Body of pancreas (tissue), 4 donors: ENCODE measurements at regions not wholly inside any gene's neighbourhood (a gene's known extent, or its start where the extent isn't known, plus 50 kb on each side); places are given as distances from the start of the nearest gene placed in this dataset.

Experiments
- ATAC-seq: fragments of 150-250 bp; one replicate; pipeline ENCODE4 v1.9.1; 2016
- DNase-seq, 4 donors: peaks; one replicate each; pipeline ENCODE4 v3.0.0-alpha.2; 2019
- H3K27ac ChIP-seq, 4 donors: fragments of 200-600 bp; sonication (generic); 1 replicate in 3 of 4; 2 replicates in 1 of 4; pipeline versions ENCODE4 v1.5.1 to v1.6.1; 2016 to 2019; ENCODE audit warnings: mild to moderate bottlenecking in 1 of 4, mixed read lengths in 1 of 4, moderate library complexity in 1 of 4
- H3K27me3 ChIP-seq, 2 donors: fragments of 200-600 bp; sonication (generic); one replicate each; pipeline ENCODE4 v1.6.0; 2016; ENCODE audit warnings: mild to moderate bottlenecking in 1 of 2
- H3K36me3 ChIP-seq, 2 donors: fragments of 200-600 bp; sonication (generic); replicated peaks in 1 of 2; 2 replicates each; pipeline ENCODE4 v1.5.1; 2016; ENCODE audit warnings: low read depth in 2 of 2; ENCODE audit not compliant: insufficient read depth in 1 of 2
- H3K4me1 ChIP-seq: fragments of 200-600 bp; sonication (generic); one replicate; pipeline ENCODE4 v1.6.0; 2016
- H3K4me3 ChIP-seq, 2 donors: fragments of 200-600 bp; sonication (generic); 1 replicate in 1 of 2; 2 replicates in 1 of 2; pipeline ENCODE4 v1.5.1; 2016 to 2019
- H3K9me3 ChIP-seq, 3 donors: fragments of 200-600 bp; sonication (generic); 1 replicate in 2 of 3; 2 replicates in 1 of 3; pipeline ENCODE4 v1.5.1; 2016
- POLR2A ChIP-seq, 3 donors: fragments of 450-650 bp; IDR thresholded peaks; one replicate each; pipeline ENCODE4 v1.6.1; 2016; ENCODE audit warnings: antibody characterized with exemption in 3 of 3, mild to moderate bottlenecking in 2 of 3
- WGBS, 2 donors: methylation state at CpG; one replicate each; pipeline ENCODE4 v1.1.5; 2017; 5-methylcytosine and 5-hydroxymethylcytosine counted together
- intact Hi-C: fragments of 100-400 bp; cut with DNase I; formaldehyde crosslinking; loops from one replicate; pipeline ENCODE4 v1.15.1; 2023
- TF ChIP-seq, protein P1 (sequence below), 7 experiments: fragments of 450-650 bp in 4 of 7; fragments of 200-600 bp in 3 of 7; sonication (generic) in 3 of 7; IDR thresholded peaks; one replicate each; pipeline ENCODE4 v1.5.1; 2016 to 2019; ENCODE audit warnings: antibody characterized with exemption in 7 of 7

DNA sequence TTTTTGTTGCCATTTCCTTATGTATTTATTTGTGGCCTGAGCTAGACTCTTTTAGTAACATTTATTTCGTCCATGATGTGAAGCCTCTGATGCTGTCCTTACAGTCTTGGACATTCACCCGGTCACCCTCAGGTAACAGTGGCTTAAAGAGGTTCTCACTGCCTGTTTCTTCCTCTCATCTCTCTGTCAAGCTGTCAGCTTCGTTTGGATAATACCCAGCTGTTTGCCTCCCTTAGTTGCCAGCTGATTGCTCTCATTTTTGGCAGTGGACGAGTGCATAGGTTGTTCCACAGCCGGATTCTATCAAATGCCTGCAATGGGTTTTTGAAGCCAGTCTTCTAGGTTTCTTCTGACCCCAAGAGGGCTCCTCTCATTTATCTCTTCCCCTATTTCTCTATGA, 427.7 kb downstream of the MED10 start:
- H3K36me3 ChIP-seq = no peaks in the 10 kb centered on the region
- no peak overlapping the region for H3K27ac ChIP-seq
- DNase-seq (no peak), ATAC-seq (no peak)
- no peaks in the 10 kb centered on the region for H3K9me3 ChIP-seq
- TF ChIP-seq, protein P1, sequence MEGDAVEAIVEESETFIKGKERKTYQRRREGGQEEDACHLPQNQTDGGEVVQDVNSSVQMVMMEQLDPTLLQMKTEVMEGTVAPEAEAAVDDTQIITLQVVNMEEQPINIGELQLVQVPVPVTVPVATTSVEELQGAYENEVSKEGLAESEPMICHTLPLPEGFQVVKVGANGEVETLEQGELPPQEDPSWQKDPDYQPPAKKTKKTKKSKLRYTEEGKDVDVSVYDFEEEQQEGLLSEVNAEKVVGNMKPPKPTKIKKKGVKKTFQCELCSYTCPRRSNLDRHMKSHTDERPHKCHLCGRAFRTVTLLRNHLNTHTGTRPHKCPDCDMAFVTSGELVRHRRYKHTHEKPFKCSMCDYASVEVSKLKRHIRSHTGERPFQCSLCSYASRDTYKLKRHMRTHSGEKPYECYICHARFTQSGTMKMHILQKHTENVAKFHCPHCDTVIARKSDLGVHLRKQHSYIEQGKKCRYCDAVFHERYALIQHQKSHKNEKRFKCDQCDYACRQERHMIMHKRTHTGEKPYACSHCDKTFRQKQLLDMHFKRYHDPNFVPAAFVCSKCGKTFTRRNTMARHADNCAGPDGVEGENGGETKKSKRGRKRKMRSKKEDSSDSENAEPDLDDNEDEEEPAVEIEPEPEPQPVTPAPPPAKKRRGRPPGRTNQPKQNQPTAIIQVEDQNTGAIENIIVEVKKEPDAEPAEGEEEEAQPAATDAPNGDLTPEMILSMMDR (IDR thresholded peaks at IDR 0.05) = no peak
- no peak for TF ChIP-seq POLR2A (IDR thresholded peaks at IDR 0.05)
- intact Hi-C loops = no loop called here
- no peaks in the 10 kb centered on the region for H3K4me1 ChIP-seq
- WGBS, 2 donors = 34 to 35% methylated on average over 5 of the region's 5 CpGs
- no peaks in the 10 kb centered on the region for H3K27me3 ChIP-seq
- H3K4me3 ChIP-seq = no peak overlapping the region

DNA sequence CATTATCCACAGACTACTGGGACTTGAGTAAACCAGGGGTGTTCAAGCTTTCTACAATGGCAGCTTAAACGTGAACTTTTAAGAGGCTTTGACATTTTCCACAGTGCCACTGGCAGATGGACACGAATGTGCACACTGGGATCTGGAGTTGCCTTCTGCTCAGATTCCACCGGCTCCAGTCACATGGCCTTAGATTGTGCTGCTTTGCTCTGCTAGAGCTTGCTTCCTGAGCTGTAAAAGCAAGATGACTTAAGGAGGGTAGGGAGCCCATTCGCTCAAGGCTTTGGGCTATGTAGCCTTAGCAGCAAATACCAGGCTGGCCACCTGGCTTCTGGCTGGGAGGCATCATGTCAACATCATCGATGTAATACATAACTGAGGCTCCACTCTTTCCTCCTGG, 436.9 kb downstream of the MED10 start:
- WGBS, 2 donors = 64% methylated on average over 5 of the region's 5 CpGs
- ATAC-seq (no peak), DNase-seq (no peak)
- Histone ChIP-seq H3K9me3 (no peaks in the 10 kb centered on the region), H3K27ac (no peak overlapping the region), H3K36me3 (no peaks in the 10 kb centered on the region), H3K27me3 (no peaks in the 10 kb centered on the region), H3K4me1 (no peaks in the 10 kb centered on the region), H3K4me3 (no peak overlapping the region)
- TF ChIP-seq POLR2A (IDR thresholded peaks at IDR 0.05) = no peak
- TF ChIP-seq, protein P1 (IDR thresholded peaks at IDR 0.05) = no peak
- intact Hi-C loops = no loop called here

DNA sequence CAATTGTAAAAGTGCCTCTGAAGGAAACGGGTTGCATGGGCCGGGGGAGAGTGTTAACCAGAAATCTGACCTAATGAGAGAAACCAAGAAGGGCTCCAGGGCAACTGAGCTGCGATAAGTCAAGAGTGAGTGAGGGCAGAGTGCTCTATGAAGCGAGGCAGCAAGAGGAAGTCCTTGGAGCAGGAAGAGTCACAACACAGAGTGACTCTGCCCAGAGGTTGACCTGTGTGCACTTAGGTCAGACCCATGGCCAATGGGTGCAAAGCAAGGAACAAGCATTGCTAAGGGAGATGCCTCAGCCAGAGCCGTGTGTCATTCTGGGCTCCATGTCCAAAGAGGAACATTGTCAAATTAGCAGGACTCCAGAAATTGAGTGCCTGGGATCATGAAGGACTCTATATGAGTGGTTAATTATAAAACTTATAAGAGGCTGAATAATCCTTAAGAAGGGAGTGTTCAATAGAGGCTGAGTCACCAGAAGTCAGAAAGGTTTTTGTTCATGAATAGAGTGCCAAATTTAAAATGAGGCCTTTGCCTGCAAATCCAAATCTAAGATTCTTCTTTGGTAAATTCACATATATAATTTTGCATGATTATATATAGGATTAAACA, 438.5 kb downstream of the MED10 start:
- intact Hi-C loops = no loop called here
- no peak for TF ChIP-seq POLR2A (IDR thresholded peaks at IDR 0.05)
- TF ChIP-seq, protein P1 (IDR thresholded peaks at IDR 0.05) = no peak
- Histone ChIP-seq H3K4me1 (no peaks in the 10 kb centered on the region), H3K4me3 (no peak overlapping the region), H3K27me3 (no peaks in the 10 kb centered on the region), H3K36me3 (no peaks in the 10 kb centered on the region), H3K9me3 (no peaks in the 10 kb centered on the region), H3K27ac (no peak overlapping the region)
- WGBS, 2 donors = 58 to 65% methylated on average over 5 of the region's 5 CpGs
- DNase-seq (no peak), ATAC-seq (no peak)

DNA sequence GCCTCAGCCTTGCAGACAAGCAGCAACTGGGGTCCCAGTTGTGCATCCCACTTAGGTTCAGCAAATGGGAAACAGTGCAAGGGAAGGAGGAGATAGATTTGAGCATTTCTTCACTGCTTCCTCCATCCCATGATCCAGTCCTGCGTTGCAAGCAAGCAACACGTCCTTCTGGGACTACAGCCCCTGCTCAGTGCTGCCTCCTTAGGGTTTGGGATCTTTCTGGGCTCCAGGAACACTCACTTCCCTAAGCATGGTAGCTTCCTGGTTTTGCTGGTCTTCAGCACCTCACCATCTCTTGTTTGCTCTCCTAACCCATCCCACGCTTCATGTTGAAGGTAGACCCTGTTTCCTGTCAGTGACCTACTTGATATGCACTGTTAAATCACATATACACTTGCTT, 444.7 kb downstream of the MED10 start:
- H3K27ac ChIP-seq = no peak overlapping the region
- WGBS, 2 donors = 44 to 46% methylated on average over 3 of the region's 3 CpGs
- DNase-seq = no peak
- no peaks in the 10 kb centered on the region for H3K9me3 ChIP-seq
- no peak overlapping the region for H3K4me3 ChIP-seq
- no peak for ATAC-seq
- no peak for TF ChIP-seq POLR2A (IDR thresholded peaks at IDR 0.05)
- TF ChIP-seq, protein P1 (IDR thresholded peaks at IDR 0.05) = no peak
- intact Hi-C loops = no loop called here
- no peaks in the 10 kb centered on the region for H3K36me3 ChIP-seq
- no peaks in the 10 kb centered on the region for H3K4me1 ChIP-seq
- no peaks in the 10 kb centered on the region for H3K27me3 ChIP-seq

DNA sequence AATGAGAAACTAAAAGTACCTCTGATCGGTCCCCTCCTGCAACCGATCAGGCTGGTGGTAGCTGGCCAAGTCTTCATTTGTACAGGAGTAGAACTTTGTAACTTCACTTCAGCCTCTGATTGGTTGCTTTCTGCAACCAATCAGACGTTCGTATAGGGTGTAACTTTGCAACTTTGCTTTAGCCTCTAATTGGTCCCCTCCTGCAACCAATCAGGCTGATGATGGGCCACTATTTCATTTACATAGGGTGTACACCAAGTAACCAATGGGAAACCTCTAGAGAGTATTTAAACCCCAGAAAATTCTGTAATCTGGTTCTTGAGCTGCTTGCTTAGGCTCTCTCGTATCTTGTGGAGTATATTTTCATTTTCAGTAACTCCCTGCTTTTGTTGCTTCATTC, 445.5 kb downstream of the MED10 start:
- ATAC-seq (no peak), DNase-seq (no peak)
- 66 to 68% methylated on average over 5 of the region's 5 CpGs for WGBS, 2 donors
- H3K27me3 ChIP-seq = no peaks in the 10 kb centered on the region
- intact Hi-C loops = no loop called here
- no peaks in the 10 kb centered on the region for H3K36me3 ChIP-seq
- no peaks in the 10 kb centered on the region for H3K4me1 ChIP-seq
- H3K27ac ChIP-seq = no peak overlapping the region
- H3K4me3 ChIP-seq = no peak overlapping the region
- no peaks in the 10 kb centered on the region for H3K9me3 ChIP-seq
- TF ChIP-seq, protein P1 (IDR thresholded peaks at IDR 0.05) = no peak
- TF ChIP-seq POLR2A (IDR thresholded peaks at IDR 0.05) = no peak
